ENCODE measurements at regions not wholly inside any gene's neighbourhood (a gene's known extent, or its start where the extent isn't known, plus 50 kb on each side); places are given as distances from the start of the nearest gene placed in this dataset.

- DNase-seq (ENCODE audit: low spot score) = no peak
- no peaks in the 10 kb centered on the region for H4K20me1 ChIP-seq (ENCODE audit: insufficient read depth, low read length)
- H3K36me3 ChIP-seq (ENCODE audit: insufficient read depth, low read length) = no peaks in the 10 kb centered on the region
- intact Hi-C loops (cut with micrococcal nuclease; ENCODE audit: unreplicated experiment) = no loop called here
- H3K79me2 ChIP-seq (ENCODE audit: insufficient read depth, low read depth, low read length) = no peaks in the 10 kb centered on the region
- no peaks in the 10 kb centered on the region for H3K9me3 ChIP-seq (ENCODE audit: low read length)
- no peak overlapping the region for H3K4me2 ChIP-seq (ENCODE audit: low read length)
- no peaks in the 10 kb centered on the region for H3K4me1 ChIP-seq (ENCODE audit: insufficient read depth, low read length, poor library complexity, severe bottlenecking)
- no peak overlapping the region for H3K27ac ChIP-seq (ENCODE audit: low read depth, low read length, poor library complexity, severe bottlenecking)
- H2AFZ ChIP-seq (ENCODE audit: low read length) = no peak overlapping the region
- no peaks in the 10 kb centered on the region for H3K9me2 ChIP-seq (ENCODE audit: insufficient read depth, low read length)
- TF ChIP-seq CTCF (conservative IDR thresholded peaks at IDR 0.05; ENCODE audit: low read length) = no peak
- TF ChIP-seq EZH2phosphoT487 (IDR thresholded peaks at IDR 0.05; ENCODE audit: borderline replicate concordance, low read depth, low read length) = no peak
- no TSS peak for BruUV-seq (replicated peaks)
- H3K4me3 ChIP-seq (ENCODE audit: low read depth, low read length, poor library complexity, severe bottlenecking) = no peak overlapping the region
- POLR2A ChIA-PET = interaction anchor here (0.7 kb wide), 1 partner anchor 950 kb away, joined by 3 read pairs; no protein-coding TSS in a partner anchor
- CTCF ChIA-PET (ENCODE audit: unreplicated experiment) = no interaction called here
These were observed 285.3 kb upstream of the SLC8A1 start for GRCh38 chr2:40737180-40737579.

GRCh38 chr2:40740419-40740818, 288.5 kb upstream of the SLC8A1 start:
- ChIA-PET POLR2A (interaction anchor here (0.7 kb wide), 2 partner anchors 100 to 527 kb away, joined by 3 read pairs; no protein-coding TSS in a partner anchor), CTCF (ENCODE audit: unreplicated experiment) (no interaction called here)
- intact Hi-C loops (cut with micrococcal nuclease; ENCODE audit: unreplicated experiment) = no loop called here
- Histone ChIP-seq H3K27ac (ENCODE audit: low read depth, low read length, poor library complexity, severe bottlenecking) (no peak overlapping the region), H3K4me2 (ENCODE audit: low read length) (no peak overlapping the region), H3K9me3 (ENCODE audit: low read length) (no peaks in the 10 kb centered on the region), H3K79me2 (ENCODE audit: insufficient read depth, low read depth, low read length) (no peaks in the 10 kb centered on the region), H3K4me1 (ENCODE audit: insufficient read depth, low read length, poor library complexity, severe bottlenecking) (no peaks in the 10 kb centered on the region), H2AFZ (ENCODE audit: low read length) (no peak overlapping the region), H4K20me1 (ENCODE audit: insufficient read depth, low read length) (no peaks in the 10 kb centered on the region), H3K36me3 (ENCODE audit: insufficient read depth, low read length) (no peaks in the 10 kb centered on the region), H3K9me2 (ENCODE audit: insufficient read depth, low read length) (no peaks in the 10 kb centered on the region), H3K4me3 (ENCODE audit: low read depth, low read length, poor library complexity, severe bottlenecking) (no peak overlapping the region)
- BruUV-seq (replicated peaks) = no TSS peak
- no peak for DNase-seq (ENCODE audit: low spot score)
- no peak for TF ChIP-seq CTCF (conservative IDR thresholded peaks at IDR 0.05; ENCODE audit: low read length)
- TF ChIP-seq EZH2phosphoT487 (IDR thresholded peaks at IDR 0.05; ENCODE audit: borderline replicate concordance, low read depth, low read length) = no peak

- DNase-seq (ENCODE audit: low spot score) = no peak
- H3K4me1 ChIP-seq (ENCODE audit: insufficient read depth, low read length, poor library complexity, severe bottlenecking) = no peaks in the 10 kb centered on the region
- TF ChIP-seq EZH2phosphoT487 (IDR thresholded peaks at IDR 0.05; ENCODE audit: borderline replicate concordance, low read depth, low read length) (no peak), CTCF (conservative IDR thresholded peaks at IDR 0.05; ENCODE audit: low read length) (no peak)
- no peak overlapping the region for H3K27ac ChIP-seq (ENCODE audit: low read depth, low read length, poor library complexity, severe bottlenecking)
- H3K9me2 ChIP-seq (ENCODE audit: insufficient read depth, low read length) = no peaks in the 10 kb centered on the region
- POLR2A ChIA-PET = interaction anchor here (0.6 to 1.0 kb wide), 2 partner anchors 25 to 857 kb away, joined by 3 to 4 read pairs; no protein-coding TSS in a partner anchor
- H2AFZ ChIP-seq (ENCODE audit: low read length) = no peak overlapping the region
- no peaks in the 10 kb centered on the region for H3K36me3 ChIP-seq (ENCODE audit: insufficient read depth, low read length)
- H3K9me3 ChIP-seq (ENCODE audit: low read length) = no peaks in the 10 kb centered on the region
- CTCF ChIA-PET (ENCODE audit: unreplicated experiment) = no interaction called here
- H4K20me1 ChIP-seq (ENCODE audit: insufficient read depth, low read length) = no peaks in the 10 kb centered on the region
- BruUV-seq (replicated peaks) = no TSS peak
- H3K4me2 ChIP-seq (ENCODE audit: low read length) = no peak overlapping the region
- no peaks in the 10 kb centered on the region for H3K79me2 ChIP-seq (ENCODE audit: insufficient read depth, low read depth, low read length)
- no peak overlapping the region for H3K4me3 ChIP-seq (ENCODE audit: low read depth, low read length, poor library complexity, severe bottlenecking)
- intact Hi-C loops (cut with micrococcal nuclease; ENCODE audit: unreplicated experiment) = no loop called here
These were observed 289.6 kb upstream of the SLC8A1 start for GRCh38 chr2:40741532-40741931.
